Common myeloid progenitor, CD34-positive (primary cell): ENCODE measurements at regions not wholly inside any gene's neighbourhood (a gene's known extent, or its start where the extent isn't known, plus 50 kb on each side); places are given as distances from the start of the nearest gene placed in this dataset.

Experiments
- CTCF ChIA-PET: fragments of 350-600 bp; sonication (Branson Sonifier 250); formaldehyde crosslinking; loops from one replicate; lab custom pipeline; 2021; ENCODE audit warnings: antibody characterized with exemption; lab: Charles Lee
- POLR2A ChIA-PET: fragments of 350-600 bp; sonication (Branson Sonifier 250); formaldehyde crosslinking; loops from one replicate; lab custom pipeline; 2021; ENCODE audit warnings: antibody characterized with exemption; lab: Charles Lee
- DNase-seq, 3 donors: peaks; one replicate each; pipeline versions ENCODE4 v3.0.0 to v3.0.0-alpha.2; 2013
- H3K27ac ChIP-seq, 2 experiments: 1 replicate in 1 of 2; 2 replicates in 1 of 2; pipeline ENCODE4 v1.7.0; 2013; ENCODE audit warnings: inconsistent platforms in 2 of 2, low read length in 2 of 2, mild to moderate bottlenecking in 2 of 2, low read depth in 1 of 2, moderate library complexity in 1 of 2; ENCODE audit not compliant: severe bottlenecking in 2 of 2, insufficient read depth in 1 of 2, poor library complexity in 1 of 2
- H3K27me3 ChIP-seq, 5 experiments: replicated peaks in 2 of 5; 1 replicate in 3 of 5; 2 replicates in 2 of 5; pipeline versions ENCODE4 v1.6.1 to v1.7.0; 2013; ENCODE audit warnings: low read length in 4 of 5, mild to moderate bottlenecking in 2 of 5, moderate library complexity in 2 of 5, inconsistent platforms in 1 of 5; ENCODE audit not compliant: insufficient read depth in 5 of 5, control insufficient read depth in 4 of 5
- H3K36me3 ChIP-seq, 4 experiments: 1 replicate in 2 of 4; 2 replicates in 2 of 4; pipeline versions ENCODE4 v1.6.1 to v1.7.0; 2013; ENCODE audit warnings: low read length in 3 of 4, control low read depth in 1 of 4, mild to moderate bottlenecking in 1 of 4; ENCODE audit not compliant: control insufficient read depth in 4 of 4, insufficient read depth in 4 of 4
- H3K4me1 ChIP-seq, 4 experiments: 1 replicate in 3 of 4; 2 replicates in 1 of 4; pipeline versions ENCODE4 v1.6.1 to v1.7.1; 2013; ENCODE audit warnings: low read length in 3 of 4, mild to moderate bottlenecking in 3 of 4, control low read depth in 1 of 4, inconsistent platforms in 1 of 4, moderate library complexity in 1 of 4; ENCODE audit not compliant: control insufficient read depth in 4 of 4, insufficient read depth in 4 of 4; ENCODE audit errors: control extremely low read depth in 1 of 4
- H3K4me3 ChIP-seq, 7 experiments: 1 replicate in 4 of 7; 2 replicates in 3 of 7; pipeline versions ENCODE4 v1.5.1 to v1.7.0; 2013; ENCODE audit warnings: mild to moderate bottlenecking in 7 of 7, low read length in 6 of 7, moderate library complexity in 6 of 7, inconsistent platforms in 2 of 7, low read depth in 2 of 7, control low read depth in 1 of 7; ENCODE audit not compliant: insufficient read depth in 4 of 7, control insufficient read depth in 1 of 7; ENCODE audit errors: extremely low read depth in 1 of 7
- H3K9me3 ChIP-seq, 5 experiments: 1 replicate in 4 of 5; 2 replicates in 1 of 5; pipeline versions ENCODE4 v1.6.1 to v1.7.1; 2013; ENCODE audit warnings: low read length in 4 of 5, mild to moderate bottlenecking in 2 of 5, inconsistent platforms in 1 of 5, low read depth in 1 of 5, moderate library complexity in 1 of 5; ENCODE audit not compliant: control insufficient read depth in 4 of 5, insufficient read depth in 2 of 5; ENCODE audit errors: control extremely low read depth in 1 of 5
- WGBS: methylation state at CpG from one replicate; pipeline ENCODE4 v1.1.5; 2013; ENCODE audit not compliant: insufficient coverage; 5-methylcytosine and 5-hydroxymethylcytosine counted together

DNA sequence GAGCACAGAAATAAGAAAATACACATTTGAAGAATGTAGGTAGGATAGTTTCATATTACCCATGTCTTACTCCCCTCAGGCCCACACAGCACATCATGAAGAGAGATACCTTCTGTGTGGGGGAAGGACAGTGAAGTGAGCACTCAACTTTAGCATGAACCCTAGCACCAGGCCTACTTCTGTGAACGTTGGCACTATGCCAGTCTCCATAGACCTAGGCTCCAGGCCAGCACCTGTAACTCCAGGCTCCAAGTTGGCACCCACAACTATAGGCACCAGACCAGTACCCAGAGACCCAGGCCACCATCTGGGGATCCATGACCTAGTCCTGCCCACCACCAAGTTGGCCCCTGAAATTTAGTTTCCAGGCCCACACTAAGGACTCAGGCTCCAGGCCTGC lies 410.9 kb downstream of the INSC start:
- ChIA-PET CTCF (no interaction called here), POLR2A (no interaction called here)
- peaks cover 0 to 17% (median 4%) of the 10 kb centered on the region in 5 experiments for H3K9me3 ChIP-seq
- H3K36me3 ChIP-seq: no peaks in the 10 kb centered on the region
- no peaks in the 10 kb centered on the region for H3K27me3 ChIP-seq
- no peaks in the 10 kb centered on the region for H3K4me1 ChIP-seq
- H3K27ac ChIP-seq: no peak overlapping the region
- DNase-seq: no peak
- H3K4me3 ChIP-seq: no peak overlapping the region
- 80% methylated on average over 1 of the region's 1 CpG for WGBS

DNA sequence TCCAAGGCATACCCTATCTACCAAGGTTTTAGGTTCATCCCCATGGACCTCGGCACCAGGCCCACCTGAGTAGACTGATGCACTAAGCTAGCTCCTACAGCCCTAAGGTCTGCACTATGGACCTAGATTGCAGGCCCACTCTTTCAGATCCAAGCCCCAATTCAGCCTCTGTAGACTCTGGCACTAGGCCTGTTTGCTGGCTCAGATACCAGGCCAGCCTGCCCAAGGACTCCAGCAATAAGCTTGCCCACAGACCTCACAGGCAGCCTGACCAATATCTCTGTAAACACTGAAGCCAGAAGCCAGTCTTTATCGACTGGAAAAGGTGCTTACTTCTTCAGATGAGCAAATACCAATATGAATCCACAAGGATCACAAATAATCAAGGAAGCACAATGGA lies 411.3 kb downstream of the INSC start:
- Histone ChIP-seq H3K4me1 (no peaks in the 10 kb centered on the region), H3K27me3 (no peaks in the 10 kb centered on the region), H3K36me3 (no peaks in the 10 kb centered on the region), H3K9me3 (peaks cover 0 to 17% (median 4%) of the 10 kb centered on the region in 5 experiments), H3K4me3 (no peak overlapping the region), H3K27ac (no peak overlapping the region)
- no peak for DNase-seq
- WGBS: no CpG with 5 or more reads among the region's 2 CpGs
- POLR2A ChIA-PET: no interaction called here
- CTCF ChIA-PET: no interaction called here

DNA sequence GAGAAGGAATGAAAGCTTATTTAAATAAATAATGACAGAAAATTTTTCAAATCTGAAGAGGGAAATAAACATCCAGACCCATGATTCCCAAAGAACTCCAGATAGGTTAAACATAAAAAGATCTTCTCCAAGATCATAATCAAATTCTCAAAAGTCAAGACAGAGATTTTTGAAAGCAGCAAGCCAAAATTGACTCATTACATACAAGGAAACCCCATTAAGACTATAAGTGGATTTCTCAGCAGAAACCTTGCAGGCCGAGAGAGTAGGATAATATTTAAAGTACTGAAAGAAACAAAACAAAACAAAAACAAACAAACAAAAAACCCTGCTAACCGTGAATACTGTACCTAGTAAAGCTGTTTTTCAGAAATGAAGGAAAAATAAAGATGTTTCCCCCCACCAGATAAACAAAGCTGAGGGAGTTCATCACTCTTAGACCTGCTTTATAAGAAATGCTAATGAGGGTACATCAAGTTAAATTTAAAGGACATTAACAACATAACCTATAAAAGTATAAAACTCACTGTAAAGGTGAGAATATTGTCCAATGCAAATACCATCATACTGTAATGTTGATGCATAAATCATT lies 412.2 kb downstream of the INSC start:
- Histone ChIP-seq H3K9me3 (peaks cover 0 to 15% (median 4%) of the 10 kb centered on the region in 5 experiments), H3K4me3 (no peak overlapping the region), H3K4me1 (no peaks in the 10 kb centered on the region), H3K36me3 (no peaks in the 10 kb centered on the region), H3K27me3 (no peaks in the 10 kb centered on the region), H3K27ac (no peak overlapping the region)
- WGBS: no CpG with 5 or more reads among the region's 2 CpGs
- DNase-seq: no peak
- ChIA-PET CTCF (no interaction called here), POLR2A (no interaction called here)

DNA sequence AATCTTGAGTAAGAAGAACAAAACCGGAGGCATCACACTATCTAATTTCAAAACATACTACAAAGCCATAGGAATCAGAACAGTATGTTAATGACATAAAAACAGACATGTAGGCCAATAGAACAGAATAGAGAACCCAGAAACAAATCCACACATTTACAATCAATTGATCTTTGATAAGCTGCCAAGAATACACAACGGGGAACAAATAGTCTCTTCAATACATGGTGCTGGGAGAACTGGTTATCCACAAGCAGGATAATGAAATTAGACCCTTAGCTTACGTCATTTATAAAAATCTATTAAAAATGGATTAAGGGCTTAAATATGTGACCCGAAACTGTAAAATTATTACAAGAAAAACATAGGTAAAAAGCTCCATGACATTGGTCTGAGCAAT lies 417.7 kb downstream of the INSC start:
- H3K4me3 ChIP-seq: no peak overlapping the region
- no peak for DNase-seq
- POLR2A ChIA-PET: no interaction called here
- peaks cover 0 to 1% (median 0%) of the 10 kb centered on the region in 5 experiments for H3K9me3 ChIP-seq
- H3K27ac ChIP-seq: no peak overlapping the region
- CTCF ChIA-PET: interaction anchor here (1.0 kb wide), 1 partner anchor 13 kb away, joined by 3 read pairs; no protein-coding TSS in a partner anchor
- no CpG with 5 or more reads among the region's 4 CpGs for WGBS
- no peaks in the 10 kb centered on the region for H3K4me1 ChIP-seq
- no peaks in the 10 kb centered on the region for H3K27me3 ChIP-seq
- H3K36me3 ChIP-seq: no peaks in the 10 kb centered on the region

DNA sequence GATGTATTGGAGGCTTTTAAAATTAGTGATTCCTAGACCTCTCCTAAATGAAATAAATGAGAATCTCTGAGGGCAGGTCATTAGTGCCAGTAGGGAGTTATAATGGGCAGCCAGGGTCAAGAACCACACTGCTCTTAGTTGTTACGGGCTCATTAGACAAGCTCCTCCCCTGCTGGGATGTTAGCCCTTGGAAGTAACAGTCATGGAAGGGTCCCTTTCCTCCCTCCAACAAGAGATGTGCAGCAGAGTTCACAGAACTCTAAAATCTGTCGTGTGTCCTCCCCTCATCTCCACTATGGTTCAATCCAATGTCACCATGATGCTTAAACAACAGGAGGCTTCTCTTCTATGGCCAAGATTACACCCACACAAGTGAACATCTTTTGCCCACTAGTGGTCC lies 419.5 kb downstream of the INSC start:
- peaks cover 0 to 1% (median 0%) of the 10 kb centered on the region in 5 experiments for H3K9me3 ChIP-seq
- no peak overlapping the region for H3K4me3 ChIP-seq
- ChIA-PET POLR2A (no interaction called here), CTCF (no interaction called here)
- no peak for DNase-seq
- no peaks in the 10 kb centered on the region for H3K4me1 ChIP-seq
- no peaks in the 10 kb centered on the region for H3K36me3 ChIP-seq
- H3K27me3 ChIP-seq: no peaks in the 10 kb centered on the region
- WGBS: 100% methylated on average over 2 of the region's 2 CpGs
- H3K27ac ChIP-seq: no peak overlapping the region

DNA sequence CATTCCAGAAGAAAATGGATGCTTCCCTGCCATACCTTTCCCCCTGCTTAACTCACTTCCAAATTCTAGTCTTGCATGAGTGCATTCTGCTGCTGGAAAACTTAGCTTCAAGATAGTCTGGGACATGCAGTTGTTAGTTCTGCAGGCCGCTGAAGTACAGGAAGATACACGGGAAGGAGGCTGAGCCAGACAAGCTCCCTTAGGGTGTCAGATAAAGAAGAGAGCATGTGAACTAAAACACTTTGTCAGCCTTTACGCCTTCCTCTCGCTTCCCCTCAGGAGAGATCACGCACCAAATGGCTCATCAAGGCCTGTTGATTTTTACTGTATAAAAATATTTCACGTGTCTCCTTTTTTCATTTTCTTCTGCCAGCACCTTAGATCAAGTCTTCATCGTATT lies 420.7 kb downstream of the INSC start:
- CTCF ChIA-PET: no interaction called here
- Histone ChIP-seq H3K27me3 (no peaks in the 10 kb centered on the region), H3K27ac (no peak overlapping the region), H3K36me3 (no peaks in the 10 kb centered on the region), H3K9me3 (peaks cover 0 to 1% (median 0%) of the 10 kb centered on the region in 5 experiments), H3K4me1 (no peaks in the 10 kb centered on the region), H3K4me3 (no peak overlapping the region)
- POLR2A ChIA-PET: no interaction called here
- DNase-seq: no peak
- 94% methylated on average over 6 of the region's 7 CpGs for WGBS

DNA sequence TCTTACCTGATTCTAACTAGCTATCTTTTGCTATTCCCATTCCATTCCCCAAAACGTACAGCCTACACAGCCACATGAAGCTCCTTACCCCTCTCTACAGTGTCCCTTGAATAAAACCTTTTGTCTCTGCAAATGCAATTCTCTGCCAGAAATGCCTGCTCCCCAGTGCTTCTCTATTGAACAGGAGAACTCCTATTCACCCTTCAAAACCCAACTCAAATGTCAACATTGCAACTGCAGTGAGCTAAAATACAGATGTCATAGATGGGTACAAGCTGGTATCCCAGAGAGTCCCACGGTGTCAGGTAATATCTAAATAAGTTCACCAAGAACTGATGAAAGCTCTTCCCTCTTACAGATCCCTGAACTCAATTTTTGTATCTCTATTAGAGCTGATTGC lies 421.7 kb downstream of the INSC start:
- POLR2A ChIA-PET: no interaction called here

More for the DNA sequence above, 421.7 kb downstream of the INSC start:
- H3K27ac ChIP-seq: no peak overlapping the region
- WGBS: 55% methylated on average over 2 of the region's 2 CpGs
- H3K4me3 ChIP-seq: no peak overlapping the region
- no peaks in the 10 kb centered on the region for H3K27me3 ChIP-seq
- no peaks in the 10 kb centered on the region for H3K9me3 ChIP-seq
- CTCF ChIA-PET: interaction anchor here (0.8 kb wide), 1 partner anchor 26 kb away, joined by 3 read pairs; no protein-coding TSS in a partner anchor
- no peaks in the 10 kb centered on the region for H3K4me1 ChIP-seq
- no peak for DNase-seq
- no peaks in the 10 kb centered on the region for H3K36me3 ChIP-seq
